ENCODE measurements at regions not wholly inside any gene's neighbourhood (a gene's known extent, or its start where the extent isn't known, plus 50 kb on each side); places are given as distances from the start of the nearest gene placed in this dataset.

GRCh38 chr9:116058421-116058820 lies 95.2 kb upstream of the PAPPA start:
- DNase-seq (ENCODE audit: extremely low read depth in 1 of 2, low read depth in 1 of 2): no peak

- DNase-seq (ENCODE audit: extremely low read depth in 1 of 2, low read depth in 1 of 2): no peak
Observed at GRCh38 chr9:116059466-116059865, 94.1 kb upstream of the PAPPA start.

GRCh38 chr9:116060631-116061030 lies 93.0 kb upstream of the PAPPA start:
- DNase-seq (ENCODE audit: extremely low read depth in 1 of 2, low read depth in 1 of 2): no peak

- no peak for DNase-seq (ENCODE audit: extremely low read depth in 1 of 2, low read depth in 1 of 2)
Observed at GRCh38 chr9:116061546-116062205, 91.9 kb upstream of the PAPPA start.

- DNase-seq (ENCODE audit: extremely low read depth in 1 of 2, low read depth in 1 of 2): no peak
Observed at GRCh38 chr9:116062206-116062550, 91.4 kb upstream of the PAPPA start.

GRCh38 chr9:116064970-116065369 lies 88.6 kb upstream of the PAPPA start:
- DNase-seq (ENCODE audit: extremely low read depth in 1 of 2, low read depth in 1 of 2): no peak

- DNase-seq (ENCODE audit: extremely low read depth in 1 of 2, low read depth in 1 of 2): no peak
Observed at GRCh38 chr9:116066221-116066620, 87.4 kb upstream of the PAPPA start.

- no peak for DNase-seq (ENCODE audit: extremely low read depth in 1 of 2, low read depth in 1 of 2)
Observed at GRCh38 chr9:116067566-116067965, 86.0 kb upstream of the PAPPA start.

- no peak for DNase-seq (ENCODE audit: extremely low read depth in 1 of 2, low read depth in 1 of 2)
Observed at GRCh38 chr9:116070256-116070914, 83.2 kb upstream of the PAPPA start.

GRCh38 chr9:116072046-116072445 lies 81.5 kb upstream of the PAPPA start:
- no peak for DNase-seq (ENCODE audit: extremely low read depth in 1 of 2, low read depth in 1 of 2)

- no peak for DNase-seq (ENCODE audit: extremely low read depth in 1 of 2, low read depth in 1 of 2)
Observed at GRCh38 chr9:116073826-116074225, 79.8 kb upstream of the PAPPA start.

GRCh38 chr9:116074658-116075057 lies 78.9 kb upstream of the PAPPA start:
- DNase-seq (ENCODE audit: extremely low read depth in 1 of 2, low read depth in 1 of 2): no peak

- DNase-seq (ENCODE audit: extremely low read depth in 1 of 2, low read depth in 1 of 2): no peak
Observed at GRCh38 chr9:116075191-116075590, 78.4 kb upstream of the PAPPA start.

GRCh38 chr9:116078640-116079039 lies 75.0 kb upstream of the PAPPA start:
- no peak for DNase-seq (ENCODE audit: extremely low read depth in 1 of 2, low read depth in 1 of 2)

GRCh38 chr9:116080561-116080960 lies 73.0 kb upstream of the PAPPA start:
- DNase-seq (ENCODE audit: extremely low read depth in 1 of 2, low read depth in 1 of 2): no peak

GRCh38 chr9:116081435-116082115 lies 72.0 kb upstream of the PAPPA start:
- DNase-seq (ENCODE audit: extremely low read depth in 1 of 2, low read depth in 1 of 2): no peak

GRCh38 chr9:116083837-116084236 lies 69.8 kb upstream of the PAPPA start:
- DNase-seq (ENCODE audit: extremely low read depth in 1 of 2, low read depth in 1 of 2): no peak

- DNase-seq (ENCODE audit: extremely low read depth in 1 of 2, low read depth in 1 of 2): no peak
Observed at GRCh38 chr9:116084497-116084896, 69.1 kb upstream of the PAPPA start.

GRCh38 chr9:116087246-116087645 lies 66.3 kb upstream of the PAPPA start:
- no peak for DNase-seq (ENCODE audit: extremely low read depth in 1 of 2, low read depth in 1 of 2)

GRCh38 chr9:116087751-116088194 lies 65.8 kb upstream of the PAPPA start:
- DNase-seq (ENCODE audit: extremely low read depth in 1 of 2, low read depth in 1 of 2): no peak

GRCh38 chr9:116088396-116088795 lies 65.2 kb upstream of the PAPPA start:
- DNase-seq (ENCODE audit: extremely low read depth in 1 of 2, low read depth in 1 of 2): no peak

All from stimulated activated CD8-positive, alpha-beta memory T cell treated with anti-CD3 and anti-CD28 coated beads, Interleukin-7, amount 100 ng/mL, for 48 hours (primary cell).